Motor neuron (in vitro differentiated cells): ENCODE measurements at regions not wholly inside any gene's neighbourhood (a gene's known extent, or its start where the extent isn't known, plus 50 kb on each side); places are given as distances from the start of the nearest gene placed in this dataset.
A peak's percentile ranks its signal among the peaks of the same experiment; 100 is the strongest.
"Not testable (repeated sequence)": the region's sequence is repeated elsewhere in the genome, so short reads cannot be mapped to it uniquely, and the experiment has no call there.

Experiments
- ATAC-seq, 8 experiments: fragments of 200-7000 bp; cut with Tn5 transposase; replicated peaks in 6 of 8; 2 replicates each; pipeline ENCODE4 v1.8.0; 2021; ENCODE audit warnings: mild to moderate bottlenecking in 8 of 8, moderate library complexity in 8 of 8
- H3K27ac ChIP-seq, 2 donors: fragments of 250-450 bp; sonication (Bioruptor Pico); 2 replicates each; pipeline ENCODE4 v1.9.0; 2021; ENCODE audit warnings: antibody characterized with exemption in 2 of 2, mild to moderate bottlenecking in 2 of 2, moderate library complexity in 1 of 2
- H3K4me1 ChIP-seq, 2 donors: fragments of 250-450 bp; sonication (Bioruptor Pico); replicated peaks in 1 of 2; 2 replicates each; pipeline ENCODE4 v1.6.1; 2021; ENCODE audit warnings: antibody characterized with exemption in 2 of 2, mild to moderate bottlenecking in 2 of 2, moderate library complexity in 1 of 2
- H3K4me3 ChIP-seq, 5 donors: fragments of 250-450 bp; sonication (Bioruptor Pico); 2 replicates each; pipeline ENCODE4 v1.9.0; 2021; ENCODE audit warnings: antibody characterized with exemption in 5 of 5, mild to moderate bottlenecking in 5 of 5, moderate library complexity in 4 of 5
- WGBS, 10 experiments: fragments of 450-650 bp; shearing (Covaris generic); methylation state at CpG; one replicate each; pipeline ENCODE4 v1.0.0; 2022; 5-methylcytosine and 5-hydroxymethylcytosine counted together
- in situ Hi-C, 9 experiments: fragments of 400-800 bp; cut with MboI; loops; one replicate each; pipeline ENCODE4 v1.15.0; 2021; ENCODE audit warnings: low sequenced_read_pairs in 9 of 9, low pct_unique_long_range_greater_than_20kb in 2 of 9; ENCODE audit not compliant: unreplicated experiment in 9 of 9

- WGBS, 10 experiments: 0 to 97% (median 87%) methylated on average over 2 to 6 of the region's 6 CpGs
- H3K4me1 ChIP-seq: peaks cover 0 to 6% of the 10 kb centered on the region in 2 donors
- H3K4me3 ChIP-seq: no peak overlapping the region
- in situ Hi-C loops: loop anchor here in 1 of 9 experiments (25.0 kb wide), 1 partner anchor 105 kb away; no protein-coding TSS in a partner anchor
- H3K27ac ChIP-seq: no peak overlapping the region
- ATAC-seq: peak in 3 of 8 experiments; percentile 22 to 87 (median 82)
These were observed 188.9 kb upstream of the RPS23 start for GRCh38 chr5:82466986-82467561.

- in situ Hi-C loops: loop anchor here in 1 of 9 experiments (25.0 kb wide), 1 partner anchor 103 kb away; no protein-coding TSS in a partner anchor
- no peak for ATAC-seq
- WGBS, 10 experiments: 43 to 100% (median 91%) methylated on average over 1 to 3 of the region's 3 CpGs
- peaks cover 0 to 4% of the 10 kb centered on the region in 2 donors for H3K4me1 ChIP-seq
- H3K27ac ChIP-seq: no peak overlapping the region
- no peak overlapping the region for H3K4me3 ChIP-seq
These were observed 187.1 kb upstream of the RPS23 start for GRCh38 chr5:82465235-82465634.

- ATAC-seq: no peak
- 78 to 100% (median 94%) methylated on average over 2 to 5 of the region's 6 CpGs; no CpG with 5 or more reads in 2 of the 10 experiments for WGBS, 10 experiments
- in situ Hi-C loops: loop anchor here in 1 of 9 experiments (25.0 kb wide), 1 partner anchor 97 kb away; no protein-coding TSS in a partner anchor
These were observed 181.5 kb upstream of the RPS23 start for GRCh38 chr5:82459626-82460025.

GRCh38 chr5:82455317-82455716 lies 177.2 kb upstream of the RPS23 start:
- not testable (repeated sequence) for ATAC-seq, H3K4me1 ChIP-seq, H3K4me3 ChIP-seq, H3K27ac ChIP-seq
- in situ Hi-C loops: loop anchor here in 1 of 9 experiments (25.0 kb wide), 1 partner anchor 93 kb away; no protein-coding TSS in a partner anchor
- 0 to 100% (median 83%) methylated on average over 1 to 4 of the region's 4 CpGs for WGBS, 10 experiments

More at GRCh38 chr5:82459626-82460025, 181.5 kb upstream of the RPS23 start:
- Histone ChIP-seq H3K4me3 (no peak overlapping the region), H3K27ac (no peak overlapping the region), H3K4me1 (no peaks in the 10 kb centered on the region)

- WGBS, 10 experiments: 0 to 57% (median 20%) methylated on average over 1 to 2 of the region's 2 CpGs; no CpG with 5 or more reads in 3 of the 10 experiments
- ATAC-seq: no peak
- Histone ChIP-seq H3K27ac (no peak overlapping the region), H3K4me3 (no peak overlapping the region), H3K4me1 (peaks cover 13 to 17% of the 10 kb centered on the region in 2 donors)
- in situ Hi-C loops: no loop called here
These were observed 170.2 kb upstream of the RPS23 start for GRCh38 chr5:82448374-82448773.

- peak in 2 of 8 experiments; percentile 37 to 58 for ATAC-seq
- 53 to 100% (median 86%) methylated on average over 2 to 7 of the region's 7 CpGs; no CpG with 5 or more reads in 1 of the 10 experiments for WGBS, 10 experiments
- Histone ChIP-seq H3K4me1 (peaks cover 13 to 17% of the 10 kb centered on the region in 2 donors), H3K4me3 (no peak overlapping the region), H3K27ac (no peak overlapping the region)
- in situ Hi-C loops: no loop called here
These were observed 169.8 kb upstream of the RPS23 start for GRCh38 chr5:82447913-82448312.

GRCh38 chr5:82446809-82447208 lies 168.7 kb upstream of the RPS23 start:
- no peak overlapping the region for H3K4me3 ChIP-seq
- no peak for ATAC-seq
- in situ Hi-C loops: no loop called here
- H3K4me1 ChIP-seq: peaks cover 13 to 17% of the 10 kb centered on the region in 2 donors
- no peak overlapping the region for H3K27ac ChIP-seq

DNA sequence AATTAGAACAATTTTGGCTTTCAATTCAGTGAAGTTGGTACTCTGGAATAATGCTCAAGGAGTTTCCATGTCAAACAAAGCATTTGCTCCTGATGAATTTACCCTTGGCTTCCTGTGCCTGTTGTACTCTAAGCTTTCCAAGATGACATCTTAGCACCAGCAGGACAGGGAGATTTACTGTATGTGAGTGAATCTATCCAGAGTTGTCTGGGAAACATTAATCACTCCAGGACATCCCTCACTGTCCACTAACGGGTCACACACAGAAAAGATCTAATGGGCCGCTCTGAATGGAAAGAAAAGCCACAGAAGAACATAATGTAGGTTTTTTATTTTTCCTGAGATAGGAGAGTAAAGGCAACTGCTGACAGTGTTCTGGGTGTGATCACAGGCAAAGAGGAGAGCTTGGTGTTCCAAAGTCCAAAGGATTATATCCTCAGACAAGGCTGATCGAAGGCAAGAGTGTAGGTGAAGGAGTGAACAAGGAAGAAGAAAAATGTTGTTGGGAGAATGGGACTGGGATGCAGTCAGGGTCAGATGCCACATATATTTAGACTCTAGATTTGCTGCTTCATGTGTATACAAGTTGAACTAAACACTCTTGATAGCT lies 167.7 kb upstream of the RPS23 start:
- 0 to 60% (median 17%) methylated on average over 1 to 3 of the region's 3 CpGs; no CpG with 5 or more reads in 3 of the 10 experiments for WGBS, 10 experiments
- in situ Hi-C loops: no loop called here
- Histone ChIP-seq H3K4me3 (no peak overlapping the region), H3K27ac (no peak overlapping the region), H3K4me1 (peaks cover 13 to 17% of the 10 kb centered on the region in 2 donors)
- ATAC-seq: peak in 5 of 8 experiments; percentile 83 to 99 (median 96)

DNA sequence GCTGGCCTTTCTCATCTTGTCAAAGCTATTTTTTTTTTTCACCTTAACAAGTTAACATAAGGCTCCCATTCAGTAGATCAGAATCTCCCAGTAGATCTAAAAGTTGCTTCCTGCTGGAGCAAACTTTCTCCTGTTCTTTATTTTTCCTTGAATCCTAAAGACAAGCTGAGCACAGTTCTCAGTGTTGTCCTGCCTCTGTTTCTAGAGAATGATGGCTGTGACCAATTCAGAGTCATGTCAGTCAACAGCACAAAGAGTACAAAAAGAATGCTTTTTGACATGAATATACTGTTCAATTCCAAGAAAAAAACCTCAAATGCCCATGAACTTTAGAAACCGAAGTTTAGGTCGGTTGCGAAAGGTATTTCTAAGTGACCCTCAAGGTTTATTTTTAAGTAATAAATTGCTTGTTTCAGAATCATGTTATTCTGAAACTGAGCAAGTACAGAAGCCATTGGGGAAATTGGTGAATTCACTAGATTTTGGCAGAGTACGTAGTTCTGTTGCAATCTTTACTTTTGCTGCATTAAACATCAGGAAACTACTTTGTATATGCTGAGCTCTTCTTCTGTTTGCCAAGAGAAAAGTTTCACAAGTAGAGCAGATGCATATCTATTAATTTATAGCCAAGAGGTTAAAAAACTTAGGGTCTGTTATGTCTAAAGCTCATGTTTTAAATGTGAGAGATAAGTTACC lies 161.7 kb upstream of the RPS23 start:
- no peak overlapping the region for H3K27ac ChIP-seq
- in situ Hi-C loops: no loop called here
- 40 to 100% (median 82%) methylated on average over 1 to 4 of the region's 4 CpGs for WGBS, 10 experiments
- no peak for ATAC-seq
- no peak overlapping the region for H3K4me3 ChIP-seq
- H3K4me1 ChIP-seq: peaks cover 0 to 2% of the 10 kb centered on the region in 2 donors

GRCh38 chr5:82437565-82437964 lies 159.4 kb upstream of the RPS23 start:
- H3K4me3 ChIP-seq, H3K4me1 ChIP-seq, ATAC-seq, H3K27ac ChIP-seq, in situ Hi-C loops: not testable (repeated sequence)
- WGBS, 10 experiments: 40 to 90% (median 65%) methylated on average over 2 to 4 of the region's 4 CpGs; no CpG with 5 or more reads in 1 of the 10 experiments

- no peak for ATAC-seq
These were observed 158.1 kb upstream of the RPS23 start for GRCh38 chr5:82436291-82436690.

DNA sequence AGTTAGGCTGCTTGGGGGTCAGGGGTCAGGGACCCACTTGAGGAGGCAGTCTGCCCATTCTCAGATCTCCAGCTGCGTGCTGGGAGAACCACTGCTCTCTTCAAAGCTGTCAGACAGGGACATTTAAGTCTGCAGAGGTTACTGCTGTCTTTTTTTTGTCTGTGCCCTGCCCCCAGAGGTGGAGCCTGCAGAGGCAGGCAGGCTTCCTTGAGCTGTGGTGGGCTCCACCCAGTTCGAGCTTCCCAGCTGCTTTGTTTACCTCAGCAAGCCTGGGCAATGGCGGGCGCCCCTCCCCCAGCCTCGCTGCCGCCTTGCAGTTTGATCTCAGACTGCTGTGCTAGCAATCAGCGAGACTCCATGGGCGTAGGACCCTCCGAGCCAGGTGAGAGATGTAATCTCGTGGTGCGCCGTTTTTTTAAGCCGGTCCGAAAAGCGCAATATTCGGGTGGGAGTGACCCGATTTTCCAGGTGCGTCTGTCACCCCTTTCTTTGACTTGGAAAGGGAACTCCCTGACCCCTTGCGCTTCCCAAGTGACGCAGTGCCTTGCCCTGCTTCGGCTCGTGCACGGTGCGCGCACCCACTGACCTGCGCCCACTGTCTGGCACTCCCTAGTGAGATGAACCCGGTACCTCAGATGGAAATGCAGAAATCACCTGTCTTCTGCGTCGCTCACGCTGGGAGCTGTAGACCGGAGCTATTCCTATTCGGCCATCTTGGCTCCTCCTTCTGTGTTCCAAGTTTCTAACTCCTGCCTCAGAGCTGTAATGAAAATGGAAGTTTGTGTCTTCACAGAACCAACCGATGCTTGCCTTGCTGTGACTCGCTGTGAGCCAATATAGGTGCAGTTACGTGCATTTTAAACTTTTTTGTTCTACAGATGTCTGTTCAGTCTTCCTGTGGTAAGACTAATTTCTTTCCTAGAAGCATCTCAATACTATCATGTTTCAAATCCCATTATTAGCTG lies 156.8 kb upstream of the RPS23 start:
- 80 to 100% (median 100%) methylated on average over 1 to 2 of the region's 35 CpGs; no CpG with 5 or more reads in 5 of the 10 experiments for WGBS, 10 experiments
- H3K4me1 ChIP-seq, in situ Hi-C loops: not testable (repeated sequence)
- Histone ChIP-seq H3K4me3 (peak overlapping the region in 4 of 5 donors; percentile 7 to 30 (median 12)), H3K27ac (peak overlapping the region in 1 of 2 donors; percentile 12)
- peak in 1 of 8 experiments; percentile 63 for ATAC-seq

More at GRCh38 chr5:82436291-82436690, 158.1 kb upstream of the RPS23 start:
- in situ Hi-C loops: no loop called here
- H3K27ac ChIP-seq: no peak overlapping the region
- no peak overlapping the region for H3K4me3 ChIP-seq
- peaks cover 0 to 2% of the 10 kb centered on the region in 2 donors for H3K4me1 ChIP-seq
- WGBS, 10 experiments: 14 to 100% (median 40%) methylated on average over 1 of the region's 2 CpGs; no CpG with 5 or more reads in 7 of the 10 experiments
